ENCODE measurements at regions not wholly inside any gene's neighbourhood (a gene's known extent, or its start where the extent isn't known, plus 50 kb on each side); places are given as distances from the start of the nearest gene placed in this dataset.

DNA sequence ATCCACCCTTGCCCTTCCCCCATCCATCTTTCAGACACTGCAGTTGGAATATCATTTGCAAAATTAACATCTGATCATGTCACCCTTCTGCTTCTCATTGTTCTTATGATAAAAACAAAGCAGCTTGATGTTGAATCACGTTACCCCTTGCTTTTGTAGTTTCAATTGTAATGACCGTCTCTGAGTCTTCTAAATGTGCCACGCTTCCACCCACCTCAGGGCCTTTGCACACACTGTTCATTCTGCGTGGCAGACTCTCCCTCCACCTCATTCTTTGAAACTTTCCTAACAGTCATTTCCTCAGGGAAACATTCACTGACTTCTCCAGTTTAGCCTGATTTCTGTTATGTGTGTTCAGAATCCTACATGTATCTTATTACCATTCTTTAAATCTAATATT, 143.6 kb upstream of the LMO4 start:
- no peak overlapping the region for H3K27ac Mint-ChIP-seq (ENCODE audit: unreplicated experiment)
- no peaks in the 10 kb centered on the region for H3K9me3 Mint-ChIP-seq (ENCODE audit: unreplicated experiment)
- no peaks in the 10 kb centered on the region for H3K27me3 ChIP-seq (replicated peaks; ENCODE audit: control insufficient read depth, insufficient read depth, low read length)
- H3K4me3 ChIP-seq (ENCODE audit: low read depth, low read length), result no peak overlapping the region
- ChIA-PET CTCF (no interaction called here), POLR2A (no interaction called here)
- no peaks in the 10 kb centered on the region for H3K4me1 ChIP-seq
- no peaks in the 10 kb centered on the region for H3K36me3 Mint-ChIP-seq (ENCODE audit: insufficient read depth, unreplicated experiment)
- H3K4me3 Mint-ChIP-seq (ENCODE audit: unreplicated experiment), result no peak overlapping the region
- peaks cover 8% of the 10 kb centered on the region for H3K27me3 Mint-ChIP-seq (ENCODE audit: insufficient read depth, unreplicated experiment)
- no peaks in the 10 kb centered on the region for H3K36me3 ChIP-seq (ENCODE audit: control insufficient read depth, insufficient read depth, low read length)
- no TSS peak for BruUV-seq (replicated peaks)
- no peaks in the 10 kb centered on the region for H3K9me3 ChIP-seq
- TF ChIP-seq, protein P1, sequence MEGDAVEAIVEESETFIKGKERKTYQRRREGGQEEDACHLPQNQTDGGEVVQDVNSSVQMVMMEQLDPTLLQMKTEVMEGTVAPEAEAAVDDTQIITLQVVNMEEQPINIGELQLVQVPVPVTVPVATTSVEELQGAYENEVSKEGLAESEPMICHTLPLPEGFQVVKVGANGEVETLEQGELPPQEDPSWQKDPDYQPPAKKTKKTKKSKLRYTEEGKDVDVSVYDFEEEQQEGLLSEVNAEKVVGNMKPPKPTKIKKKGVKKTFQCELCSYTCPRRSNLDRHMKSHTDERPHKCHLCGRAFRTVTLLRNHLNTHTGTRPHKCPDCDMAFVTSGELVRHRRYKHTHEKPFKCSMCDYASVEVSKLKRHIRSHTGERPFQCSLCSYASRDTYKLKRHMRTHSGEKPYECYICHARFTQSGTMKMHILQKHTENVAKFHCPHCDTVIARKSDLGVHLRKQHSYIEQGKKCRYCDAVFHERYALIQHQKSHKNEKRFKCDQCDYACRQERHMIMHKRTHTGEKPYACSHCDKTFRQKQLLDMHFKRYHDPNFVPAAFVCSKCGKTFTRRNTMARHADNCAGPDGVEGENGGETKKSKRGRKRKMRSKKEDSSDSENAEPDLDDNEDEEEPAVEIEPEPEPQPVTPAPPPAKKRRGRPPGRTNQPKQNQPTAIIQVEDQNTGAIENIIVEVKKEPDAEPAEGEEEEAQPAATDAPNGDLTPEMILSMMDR (IDR thresholded peaks at IDR 0.05; ENCODE audit: insufficient read depth in 1 of 2, low read depth in 1 of 2, low read length in 1 of 2, severe bottlenecking in 1 of 2, unreplicated experiment in 1 of 2), result no peak
- H3K4me1 Mint-ChIP-seq (ENCODE audit: low read depth, unreplicated experiment), result no peaks in the 10 kb centered on the region
- no peak for DNase-seq
- intact Hi-C loops (cut with micrococcal nuclease; ENCODE audit: unreplicated experiment), result no loop called here

DNA sequence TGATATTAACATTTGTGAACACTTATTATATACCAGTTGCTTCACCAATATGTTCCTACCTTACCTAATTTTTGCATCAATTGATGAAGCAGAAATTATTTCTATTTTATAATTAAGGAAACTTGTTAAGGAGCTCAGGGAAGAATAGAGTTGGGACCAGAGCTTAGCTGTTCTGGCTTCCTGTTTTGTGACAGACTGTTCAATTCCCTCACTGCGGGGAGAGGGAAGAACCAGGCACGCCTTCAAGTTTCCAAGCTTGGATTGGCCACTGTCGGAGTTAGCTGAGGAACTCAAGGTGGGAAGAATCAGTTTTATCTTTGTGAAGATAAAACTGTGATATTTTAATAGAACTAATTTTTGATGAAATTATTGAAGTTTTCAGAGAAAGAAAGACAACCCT, 142.3 kb upstream of the LMO4 start:
- no peaks in the 10 kb centered on the region for H3K9me3 ChIP-seq
- no peaks in the 10 kb centered on the region for H3K4me1 Mint-ChIP-seq (ENCODE audit: low read depth, unreplicated experiment)
- TF ChIP-seq, protein P1 (IDR thresholded peaks at IDR 0.05; ENCODE audit: insufficient read depth in 1 of 2, low read depth in 1 of 2, low read length in 1 of 2, severe bottlenecking in 1 of 2, unreplicated experiment in 1 of 2), result no peak
- H3K4me3 Mint-ChIP-seq (ENCODE audit: unreplicated experiment), result no peak overlapping the region
- H3K4me3 ChIP-seq (ENCODE audit: low read depth, low read length), result no peak overlapping the region
- no peaks in the 10 kb centered on the region for H3K9me3 Mint-ChIP-seq (ENCODE audit: unreplicated experiment)
- intact Hi-C loops (cut with micrococcal nuclease; ENCODE audit: unreplicated experiment), result no loop called here
- no TSS peak for BruUV-seq (replicated peaks)
- no peaks in the 10 kb centered on the region for H3K36me3 ChIP-seq (ENCODE audit: control insufficient read depth, insufficient read depth, low read length)
- no peak for DNase-seq
- ChIA-PET CTCF (no interaction called here), POLR2A (no interaction called here)
- no peaks in the 10 kb centered on the region for H3K36me3 Mint-ChIP-seq (ENCODE audit: insufficient read depth, unreplicated experiment)
- H3K27me3 ChIP-seq (replicated peaks; ENCODE audit: control insufficient read depth, insufficient read depth, low read length), result no peaks in the 10 kb centered on the region
- peaks cover 10% of the 10 kb centered on the region for H3K27me3 Mint-ChIP-seq (ENCODE audit: insufficient read depth, unreplicated experiment)
- no peak overlapping the region for H3K27ac Mint-ChIP-seq (ENCODE audit: unreplicated experiment)
- no peaks in the 10 kb centered on the region for H3K4me1 ChIP-seq

DNA sequence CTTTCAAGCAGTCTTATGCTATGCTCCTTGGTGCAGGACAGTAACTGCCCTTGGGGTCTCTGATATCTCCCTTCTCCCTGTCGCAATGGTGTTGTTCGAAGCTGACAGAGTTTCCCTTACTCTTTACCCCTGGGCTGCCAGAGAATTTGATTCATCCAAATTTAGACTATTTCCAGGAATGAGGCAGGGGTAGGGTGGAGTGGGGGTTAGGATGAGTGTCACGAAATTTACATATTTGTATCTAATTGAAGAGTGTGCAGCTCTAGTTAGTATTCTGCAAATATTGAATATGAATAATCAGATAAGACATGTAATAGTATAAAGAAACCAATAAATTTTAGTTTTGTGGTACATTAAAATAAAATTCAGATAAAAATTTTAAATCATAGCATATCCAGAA, 140.0 kb upstream of the LMO4 start:
- POLR2A ChIA-PET, result no interaction called here
- peaks cover 11% of the 10 kb centered on the region for H3K27me3 Mint-ChIP-seq (ENCODE audit: insufficient read depth, unreplicated experiment)
- TF ChIP-seq, protein P1 (IDR thresholded peaks at IDR 0.05; ENCODE audit: insufficient read depth in 1 of 2, low read depth in 1 of 2, low read length in 1 of 2, severe bottlenecking in 1 of 2, unreplicated experiment in 1 of 2), result no peak
- H3K27ac Mint-ChIP-seq (ENCODE audit: unreplicated experiment), result no peak overlapping the region
- DNase-seq, result no peak
- H3K4me1 Mint-ChIP-seq (ENCODE audit: low read depth, unreplicated experiment), result no peaks in the 10 kb centered on the region
- CTCF ChIA-PET, result no interaction called here
- no TSS peak for BruUV-seq (replicated peaks)
- no peaks in the 10 kb centered on the region for H3K36me3 ChIP-seq (ENCODE audit: control insufficient read depth, insufficient read depth, low read length)
- no peaks in the 10 kb centered on the region for H3K4me1 ChIP-seq
- intact Hi-C loops (cut with micrococcal nuclease; ENCODE audit: unreplicated experiment), result no loop called here
- no peak overlapping the region for H3K4me3 Mint-ChIP-seq (ENCODE audit: unreplicated experiment)
- no peaks in the 10 kb centered on the region for H3K36me3 Mint-ChIP-seq (ENCODE audit: insufficient read depth, unreplicated experiment)
- H3K27me3 ChIP-seq (replicated peaks; ENCODE audit: control insufficient read depth, insufficient read depth, low read length), result no peaks in the 10 kb centered on the region
- no peak overlapping the region for H3K4me3 ChIP-seq (ENCODE audit: low read depth, low read length)
- no peaks in the 10 kb centered on the region for H3K9me3 Mint-ChIP-seq (ENCODE audit: unreplicated experiment)
- no peaks in the 10 kb centered on the region for H3K9me3 ChIP-seq

Data from Caco-2 (cell line).